IMR-90 (cell line): ENCODE measurements at regions not wholly inside any gene's neighbourhood (a gene's known extent, or its start where the extent isn't known, plus 50 kb on each side); places are given as distances from the start of the nearest gene placed in this dataset.

ENCODE experiments used
- ATAC-seq: fragments of 200-7000 bp; cut with Tn5 transposase; 2 replicates; pipeline ENCODE4 v1.9.1; 2020; ENCODE audit warnings: low read depth, mild to moderate bottlenecking, moderate library complexity
- BruUV-seq: library from RNA; stranded (reverse); fragments of 400-500 nt; replicated peaks from 2 replicates; lab custom pipeline; 2021; lab: Mats Ljungman, UMichigan
- CTCF ChIA-PET: fragments of 300-600 bp; formaldehyde crosslinking; extraction: SDS; loops from one replicate; lab custom pipeline; 2021; ENCODE audit warnings: antibody characterized with exemption; lab: Yijun Ruan, JAX
- POLR2A ChIA-PET: fragments of 300-600 bp; sonication (Branson Sonifier 250); formaldehyde crosslinking; loops from one replicate; lab custom pipeline; 2022; ENCODE audit warnings: antibody characterized with exemption; ENCODE audit not compliant: unreplicated experiment; lab: Charles Lee
- DNase-seq: peaks from one replicate; pipeline ENCODE4 v3.0.0; 2013
- H2AFZ ChIP-seq: replicated peaks from 2 replicates; pipeline ENCODE3; 2013; ENCODE audit warnings: low read length, mild to moderate bottlenecking; ENCODE audit not compliant: poor library complexity
- H2AK5ac ChIP-seq: 2 replicates; pipeline ENCODE4 v1.6.1; 2013; ENCODE audit warnings: low read depth, low read length, inconsistent platforms
- H2AK9ac ChIP-seq: replicated peaks from 2 replicates; pipeline ENCODE3; 2013; ENCODE audit warnings: mild to moderate bottlenecking, low read depth, low read length, moderate library complexity; ENCODE audit not compliant: poor library complexity
- H2BK120ac ChIP-seq: 2 replicates; pipeline ENCODE4 v1.6.1; 2013; ENCODE audit warnings: low read depth, low read length, inconsistent platforms
- H2BK15ac ChIP-seq: 3 replicates; pipeline ENCODE4 v1.6.1; 2013; ENCODE audit warnings: low read depth, low read length, inconsistent platforms
- H2BK20ac ChIP-seq: 2 replicates; pipeline ENCODE4 v1.6.1; 2013; ENCODE audit warnings: low read depth, mild to moderate bottlenecking, inconsistent platforms, low read length, moderate library complexity
- H2BK5ac ChIP-seq: 2 replicates; pipeline ENCODE4 v1.6.1; 2013; ENCODE audit warnings: mild to moderate bottlenecking, low read depth, low read length, inconsistent platforms; ENCODE audit not compliant: poor library complexity, severe bottlenecking
- H3K14ac ChIP-seq: replicated peaks from 2 replicates; pipeline ENCODE4 v1.6.1; 2013; ENCODE audit warnings: low read depth, low read length, inconsistent platforms
- H3K18ac ChIP-seq: 2 replicates; pipeline ENCODE4 v1.6.1; 2013; ENCODE audit warnings: low read depth, low read length, control low read depth
- H3K23ac ChIP-seq: 2 replicates; pipeline ENCODE4 v1.6.1; 2013; ENCODE audit warnings: low read depth, low read length, inconsistent platforms
- H3K27ac ChIP-seq: 2 replicates; pipeline ENCODE4 v1.5.1; 2013; ENCODE audit warnings: mild to moderate bottlenecking, control low read depth, low read length; ENCODE audit not compliant: insufficient read depth
- H3K27me3 ChIP-seq: 2 replicates; pipeline ENCODE4 v1.6.1; 2013; ENCODE audit warnings: low read length; ENCODE audit not compliant: control insufficient read depth, insufficient read depth
- H3K36me3 ChIP-seq: 2 replicates; pipeline ENCODE4 v1.6.1; 2013; ENCODE audit warnings: low read length, mixed read lengths; ENCODE audit not compliant: control insufficient read depth, insufficient read depth
- H3K4ac ChIP-seq: 2 replicates; pipeline ENCODE4 v1.6.1; 2013; ENCODE audit warnings: low read depth, low read length, inconsistent platforms
- H3K4me1 ChIP-seq: 2 replicates; pipeline ENCODE4 v1.6.1; 2013; ENCODE audit warnings: low read length, mixed read lengths; ENCODE audit not compliant: control insufficient read depth, insufficient read depth
- H3K4me2 ChIP-seq: 2 replicates; pipeline ENCODE4 v1.6.1; 2013; ENCODE audit warnings: low read depth, mild to moderate bottlenecking, control low read depth, low read length, moderate library complexity
- H3K4me3 ChIP-seq: 2 replicates; pipeline ENCODE4 v1.5.1; 2013; ENCODE audit warnings: low read depth, mild to moderate bottlenecking, control low read depth, low read length, moderate library complexity; ENCODE audit not compliant: insufficient read depth
- H3K56ac ChIP-seq: 2 replicates; pipeline ENCODE4 v1.6.1; 2013; ENCODE audit warnings: low read length, inconsistent platforms; ENCODE audit not compliant: insufficient read depth; ENCODE audit errors: extremely low read depth
- H3K79me1 ChIP-seq, 2 experiments: 2 replicates each; pipeline ENCODE4 v1.6.1; 2013; ENCODE audit warnings: low read length in 2 of 2, inconsistent platforms in 1 of 2, low read depth in 1 of 2
- H3K9ac ChIP-seq: 2 replicates; pipeline ENCODE4 v1.6.1; 2013; ENCODE audit warnings: low read depth, low read length, control low read depth
- H3K9me1 ChIP-seq: 2 replicates; pipeline ENCODE4 v1.6.1; 2013; ENCODE audit warnings: low read length, inconsistent platforms; ENCODE audit not compliant: insufficient read depth
- H3K9me3 ChIP-seq: 2 replicates; pipeline ENCODE4 v1.6.1; 2013; ENCODE audit warnings: low read length; ENCODE audit not compliant: control insufficient read depth, insufficient read depth
- H4K20me1 ChIP-seq: 2 replicates; pipeline ENCODE4 v1.6.1; 2013; ENCODE audit warnings: low read length, inconsistent platforms; ENCODE audit not compliant: insufficient read depth
- H4K5ac ChIP-seq: 2 replicates; pipeline ENCODE4 v1.6.1; 2013; ENCODE audit warnings: mild to moderate bottlenecking, low read depth, low read length, control low read depth
- H4K8ac ChIP-seq, 2 experiments: 2 replicates each; pipeline ENCODE4 v1.6.1; 2013; ENCODE audit warnings: low read depth in 2 of 2, low read length in 2 of 2, control low read depth in 1 of 2, inconsistent platforms in 1 of 2
- H4K91ac ChIP-seq: 2 replicates; pipeline ENCODE4 v1.6.1; 2013; ENCODE audit warnings: low read depth, low read length, inconsistent platforms; ENCODE audit not compliant: insufficient read depth
- BHLHE40 ChIP-seq: fragments of 150-350 bp; IDR thresholded peaks from 2 replicates; pipeline ENCODE4 v1.6.1; 2016; ENCODE audit warnings: mild to moderate bottlenecking, low read depth, low read length
- CEBPB ChIP-seq: IDR thresholded peaks from 2 replicates; pipeline ENCODE4 v1.6.1; 2012; ENCODE audit warnings: low read depth, low read length, improper control_type of control experiment
- CHD1 ChIP-seq: IDR thresholded peaks from 2 replicates; pipeline ENCODE4 v1.6.1; 2012; ENCODE audit warnings: low read depth, low read length, improper control_type of control experiment
- CTCF ChIP-seq: conservative IDR thresholded peaks from 2 replicates; pipeline ENCODE4 v1.5.1; 2012; ENCODE audit warnings: mild to moderate bottlenecking, low read depth, low read length, improper control_type of control experiment
- ELK1 ChIP-seq: fragments of 150-350 bp; IDR thresholded peaks from 2 replicates; pipeline ENCODE4 v1.6.1; 2016; ENCODE audit warnings: low read depth, mild to moderate bottlenecking, low read length, moderate library complexity, borderline replicate concordance
- FOS ChIP-seq: fragments of 150-350 bp; IDR thresholded peaks from 2 replicates; pipeline ENCODE4 v1.6.1; 2016; ENCODE audit warnings: low read depth, low read length
- MAFK ChIP-seq: IDR thresholded peaks from 2 replicates; pipeline ENCODE4 v1.6.1; 2012; ENCODE audit warnings: low read depth, low read length, improper control_type of control experiment
- MAZ ChIP-seq: IDR thresholded peaks from 2 replicates; pipeline ENCODE4 v1.6.1; 2012; ENCODE audit warnings: low read depth, mild to moderate bottlenecking, low read length, improper control_type of control experiment, moderate library complexity, borderline replicate concordance
- MXI1 ChIP-seq: IDR thresholded peaks from 2 replicates; pipeline ENCODE4 v1.6.1; 2012; ENCODE audit warnings: low read depth, mild to moderate bottlenecking, low read length, moderate library complexity, borderline replicate concordance
- NFE2L2 ChIP-seq: fragments of 150-350 bp; IDR thresholded peaks from 2 replicates; pipeline ENCODE4 v1.6.1; 2016; ENCODE audit warnings: low read depth, mild to moderate bottlenecking, low read length
- POLR2A ChIP-seq: IDR thresholded peaks from 2 replicates; pipeline ENCODE4 v1.6.1; 2012; ENCODE audit warnings: mild to moderate bottlenecking, low read depth, low read length
- RAD21 ChIP-seq: IDR thresholded peaks from 2 replicates; pipeline ENCODE4 v1.6.1; 2012; ENCODE audit warnings: low read length, improper control_type of control experiment
- RCOR1 ChIP-seq: IDR thresholded peaks from 2 replicates; pipeline ENCODE4 v1.6.1; 2012; ENCODE audit warnings: mild to moderate bottlenecking, low read length, improper control_type of control experiment; ENCODE audit not compliant: insufficient replicate concordance
- RFX5 ChIP-seq: IDR thresholded peaks from 2 replicates; pipeline ENCODE4 v1.8.0; 2012; ENCODE audit warnings: low read depth, mild to moderate bottlenecking, low read length, moderate library complexity
- SMC3 ChIP-seq: fragments of 150-350 bp; IDR thresholded peaks from 2 replicates; pipeline ENCODE4 v1.6.1; 2016; ENCODE audit warnings: low read depth, mild to moderate bottlenecking, antibody characterized with exemption, low read length, moderate library complexity
- USF2 ChIP-seq: fragments of 150-350 bp; IDR thresholded peaks from 2 replicates; pipeline ENCODE4 v1.6.1; 2017; ENCODE audit warnings: mild to moderate bottlenecking, antibody characterized with exemption, low read length, low read depth
- whole genome bisulfite sequencing, 2 experiments: methylation state at CpG; one replicate each; pipeline versions ENCODE4 v1.1.5 to v1.1.7; 2013; ENCODE audit warnings: missing lambda C conversion rate in 2 of 2; ENCODE audit not compliant: insufficient read length in 1 of 2; ENCODE audit errors: extremely low coverage in 2 of 2; 5-methylcytosine and 5-hydroxymethylcytosine counted together
- dilution Hi-C: fragments of 300-500 bp; cut with HindIII; formaldehyde crosslinking; loops from one replicate; pipeline ENCODE4 v1.14.3; 2018; ENCODE audit warnings: low sequenced_read_pairs; ENCODE audit not compliant: unreplicated experiment
- in situ Hi-C: fragments of 300-500 bp; cut with MboI; formaldehyde crosslinking; loops from 3 replicates; pipeline ENCODE4 v1.14.3; 2019; ENCODE audit warnings: low sequenced_read_pairs, inconsistent platforms, mixed read lengths
- intact Hi-C: fragments of 100-400 bp; cut with micrococcal nuclease; formaldehyde crosslinking; loops from 2 replicates; pipeline ENCODE4 v1.10.0; 2022

DNA sequence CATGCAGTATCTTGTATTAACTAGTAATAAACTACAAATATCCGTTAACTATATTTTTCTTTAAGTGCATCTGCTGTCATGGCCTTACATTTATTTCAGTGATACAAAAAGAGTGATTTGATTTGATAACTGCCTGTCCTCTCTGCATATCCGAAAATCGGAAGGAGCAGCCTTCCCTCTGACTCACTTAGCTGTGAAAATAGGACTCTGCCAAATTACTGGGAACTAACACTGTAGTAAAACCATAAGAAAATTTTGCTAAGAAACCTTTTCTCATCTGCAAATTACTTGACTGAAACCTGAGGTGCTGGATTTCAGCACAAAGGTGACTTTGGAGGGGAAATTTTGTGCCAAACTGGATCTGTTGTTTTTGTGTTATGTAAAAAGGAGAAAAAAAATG is 176.6 kb upstream of the MKLN1 start:
- DNase-seq (no peak), ATAC-seq (no peak)
- H4K5ac ChIP-seq = no peak overlapping the region
- no peak overlapping the region for H3K9ac ChIP-seq
- in situ Hi-C loops (no loop called here), dilution Hi-C loops (no loop called here), intact Hi-C loops (no loop called here)
- H3K79me1 ChIP-seq = no peaks in the 10 kb centered on the region
- no peak overlapping the region for H4K8ac ChIP-seq
- H2BK120ac ChIP-seq = no peak overlapping the region
- H3K4me3 ChIP-seq = no peak overlapping the region
- no peak overlapping the region for H3K56ac ChIP-seq
- no peaks in the 10 kb centered on the region for H3K36me3 ChIP-seq
- no peak overlapping the region for H3K27ac ChIP-seq
- ChIA-PET CTCF (interaction anchor here (0.7 kb wide), 1 partner anchor 20 kb away, joined by 3 read pairs; no protein-coding TSS in a partner anchor), POLR2A (interaction anchor here (0.8 kb wide), 1 partner anchor 9 kb away, joined by 4 read pairs; no protein-coding TSS in a partner anchor)
- H2AFZ ChIP-seq = no peak overlapping the region
- no peak overlapping the region for H2BK5ac ChIP-seq
- no peak overlapping the region for H4K91ac ChIP-seq
- no peak overlapping the region for H2BK15ac ChIP-seq
- H3K18ac ChIP-seq = no peak overlapping the region
- H3K4me2 ChIP-seq = no peak overlapping the region
- H3K23ac ChIP-seq = no peak overlapping the region
- WGBS, 2 experiments = no CpG with 5 or more reads among the region's 3 CpGs
- H3K9me1 ChIP-seq = no peaks in the 10 kb centered on the region
- H2AK5ac ChIP-seq = no peak overlapping the region
- no peaks in the 10 kb centered on the region for H4K20me1 ChIP-seq
- H3K4me1 ChIP-seq = no peaks in the 10 kb centered on the region
- no peak overlapping the region for H2AK9ac ChIP-seq
- no peak overlapping the region for H3K4ac ChIP-seq
- H3K27me3 ChIP-seq = no peaks in the 10 kb centered on the region
- BruUV-seq = no TSS peak
- H2BK20ac ChIP-seq = no peak overlapping the region
- TF ChIP-seq RAD21 (no peak), CTCF (no peak), ELK1 (no peak), USF2 (no peak), NFE2L2 (no peak), MAZ (no peak), CEBPB (no peak), POLR2A (no peak), MAFK (no peak), BHLHE40 (no peak), CHD1 (no peak), FOS (no peak), RCOR1 (no peak), SMC3 (no peak), RFX5 (no peak), MXI1 (no peak)
- H3K9me3 ChIP-seq = no peaks in the 10 kb centered on the region
- no peak overlapping the region for H3K14ac ChIP-seq
